ENCODE measurements at regions not wholly inside any gene's neighbourhood (a gene's known extent, or its start where the extent isn't known, plus 50 kb on each side); places are given as distances from the start of the nearest gene placed in this dataset.

DNA sequence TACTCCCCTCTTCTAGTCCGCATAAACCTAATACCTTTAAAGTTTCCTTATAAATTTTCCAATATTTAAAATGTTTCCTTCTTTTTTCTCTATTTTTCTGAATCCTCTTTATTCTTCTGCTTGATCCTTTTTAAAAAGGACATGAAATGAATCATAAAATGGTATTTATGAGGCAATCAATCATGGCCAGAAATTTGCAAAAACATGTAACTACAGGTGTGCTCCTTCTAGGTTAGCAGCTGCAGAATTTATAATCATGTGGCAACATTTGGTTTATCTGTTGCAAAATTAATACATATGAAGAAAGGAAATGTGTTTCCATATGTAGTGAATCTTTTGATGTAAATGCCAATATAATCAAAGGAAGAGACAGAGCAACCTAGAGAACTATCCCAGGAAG is 1008.5 kb downstream of the ANKRD7 start:
- TF ChIP-seq, protein P1, sequence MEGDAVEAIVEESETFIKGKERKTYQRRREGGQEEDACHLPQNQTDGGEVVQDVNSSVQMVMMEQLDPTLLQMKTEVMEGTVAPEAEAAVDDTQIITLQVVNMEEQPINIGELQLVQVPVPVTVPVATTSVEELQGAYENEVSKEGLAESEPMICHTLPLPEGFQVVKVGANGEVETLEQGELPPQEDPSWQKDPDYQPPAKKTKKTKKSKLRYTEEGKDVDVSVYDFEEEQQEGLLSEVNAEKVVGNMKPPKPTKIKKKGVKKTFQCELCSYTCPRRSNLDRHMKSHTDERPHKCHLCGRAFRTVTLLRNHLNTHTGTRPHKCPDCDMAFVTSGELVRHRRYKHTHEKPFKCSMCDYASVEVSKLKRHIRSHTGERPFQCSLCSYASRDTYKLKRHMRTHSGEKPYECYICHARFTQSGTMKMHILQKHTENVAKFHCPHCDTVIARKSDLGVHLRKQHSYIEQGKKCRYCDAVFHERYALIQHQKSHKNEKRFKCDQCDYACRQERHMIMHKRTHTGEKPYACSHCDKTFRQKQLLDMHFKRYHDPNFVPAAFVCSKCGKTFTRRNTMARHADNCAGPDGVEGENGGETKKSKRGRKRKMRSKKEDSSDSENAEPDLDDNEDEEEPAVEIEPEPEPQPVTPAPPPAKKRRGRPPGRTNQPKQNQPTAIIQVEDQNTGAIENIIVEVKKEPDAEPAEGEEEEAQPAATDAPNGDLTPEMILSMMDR (conservative IDR thresholded peaks at IDR 0.05; ENCODE audit: low read depth, low read length), result no peak
- TF ChIP-seq EZH2 (IDR thresholded peaks at IDR 0.05; ENCODE audit: borderline replicate concordance, low read depth, low read length, poor library complexity, severe bottlenecking), result no peak

Data from A673 (cell line).